ENCODE measurements at regions not wholly inside any gene's neighbourhood (a gene's known extent, or its start where the extent isn't known, plus 50 kb on each side); places are given as distances from the start of the nearest gene placed in this dataset.
A peak's percentile ranks its signal among the peaks of the same experiment; 100 is the strongest.

DNA sequence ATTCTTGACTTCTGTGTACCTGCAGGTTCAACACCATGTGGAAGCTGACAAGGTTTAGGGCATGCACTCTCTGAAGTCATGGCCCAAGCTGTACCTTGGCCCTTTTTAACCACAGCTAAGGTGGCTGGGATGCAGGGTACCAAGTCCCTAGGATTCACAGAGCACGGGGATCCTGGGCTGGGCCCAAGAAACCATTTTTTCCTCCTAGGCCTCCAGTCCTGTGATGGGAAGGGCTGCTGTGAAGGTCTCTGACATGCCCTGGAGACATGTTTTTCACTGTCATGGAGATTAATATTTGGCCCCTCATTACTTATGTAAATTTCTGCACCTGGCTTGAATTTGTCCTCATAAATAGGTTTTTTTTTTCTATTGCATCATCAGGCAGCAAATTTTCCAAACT lies 937.5 kb upstream of the ROBO1 start:
- Histone ChIP-seq H3K9ac (ENCODE audit: low read length) (no peak overlapping the region), H3K4me1 (ENCODE audit: low read length) (0 out of 2 replicates have a peak, but pooled peaks cover 2% of the 10 kb centered on the region), H3K9me3 (ENCODE audit: low read length) (no peaks in the 10 kb centered on the region; the same call in 1 of the 2 replicates), H3K9me2 (replicated peaks; ENCODE audit: insufficient read depth, low read length) (no peaks in the 10 kb centered on the region), H3K36me3 (ENCODE audit: insufficient read depth, low read length) (no peaks in the 10 kb centered on the region), H3K4me2 (ENCODE audit: low read depth, low read length, poor library complexity, severe bottlenecking) (no peak overlapping the region), H4K20me1 (ENCODE audit: insufficient read depth, low read depth, low read length) (no peaks in the 10 kb centered on the region), H3K27me3 (ENCODE audit: low read length) (no peaks in the 10 kb centered on the region), H2AFZ (ENCODE audit: low read length) (no peak overlapping the region), H3K79me2 (ENCODE audit: low read length) (no peaks in the 10 kb centered on the region), H3K27ac (ENCODE audit: low read length) (no peak overlapping the region), H3K4me3 (ENCODE audit: low read length) (no peak overlapping the region)
- DNase-seq = no peak

DNA sequence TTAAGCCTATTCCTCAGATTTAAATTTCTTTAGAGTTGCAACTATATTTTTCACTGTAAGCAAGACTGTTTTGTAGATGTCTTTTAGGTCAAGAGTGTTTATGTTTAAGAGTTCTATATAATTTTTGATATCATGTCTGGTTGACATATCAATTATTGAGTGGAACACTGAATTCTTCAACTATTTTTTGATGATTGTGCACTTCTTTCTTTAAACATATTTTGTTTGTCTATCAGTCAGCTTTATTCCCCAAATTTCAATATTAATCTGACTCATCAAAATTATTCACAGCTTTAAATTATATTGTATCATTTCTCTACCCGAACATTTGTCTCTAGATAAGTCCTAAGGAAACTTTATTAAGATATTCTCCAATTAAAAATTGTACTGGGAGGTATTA lies 933.6 kb upstream of the ROBO1 start:
- H3K9me2 ChIP-seq (replicated peaks; ENCODE audit: insufficient read depth, low read length) = no peaks in the 10 kb centered on the region
- H3K27me3 ChIP-seq (ENCODE audit: low read length) = no peaks in the 10 kb centered on the region
- H3K27ac ChIP-seq (ENCODE audit: low read length) = no peak overlapping the region
- no peak overlapping the region for H3K4me2 ChIP-seq (ENCODE audit: low read depth, low read length, poor library complexity, severe bottlenecking)
- no peaks in the 10 kb centered on the region for H3K4me1 ChIP-seq (ENCODE audit: low read length)
- no peak for DNase-seq
- no peaks in the 10 kb centered on the region for H3K36me3 ChIP-seq (ENCODE audit: insufficient read depth, low read length)
- no peaks in the 10 kb centered on the region for H3K79me2 ChIP-seq (ENCODE audit: low read length)
- no peak overlapping the region for H3K4me3 ChIP-seq (ENCODE audit: low read length)
- no peaks in the 10 kb centered on the region; the same call in 1 of the 2 replicates for H3K9me3 ChIP-seq (ENCODE audit: low read length)
- no peak overlapping the region for H2AFZ ChIP-seq (ENCODE audit: low read length)
- H4K20me1 ChIP-seq (ENCODE audit: insufficient read depth, low read depth, low read length) = no peaks in the 10 kb centered on the region
- no peak overlapping the region for H3K9ac ChIP-seq (ENCODE audit: low read length)

DNA sequence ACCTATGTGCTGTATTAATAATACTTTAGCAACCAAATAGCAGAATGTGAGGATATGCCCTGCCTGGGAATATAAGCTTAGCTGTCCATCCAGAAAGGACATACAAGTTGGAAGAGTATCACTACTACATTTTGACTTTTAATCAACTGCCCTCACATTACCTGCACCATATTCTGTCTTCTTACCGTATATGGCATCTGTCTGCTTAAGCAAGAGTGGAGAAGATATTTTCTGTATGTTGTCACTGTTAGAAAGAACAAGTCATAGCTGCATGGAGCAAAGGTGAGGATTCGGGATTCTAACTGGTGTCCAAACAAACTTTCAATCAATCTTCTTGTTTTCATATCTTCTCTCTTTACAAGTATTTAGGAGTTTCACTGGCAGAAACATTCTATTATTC lies 929.5 kb upstream of the ROBO1 start:
- Histone ChIP-seq H3K4me1 (ENCODE audit: low read length) (no peaks in the 10 kb centered on the region; the same call in 1 of the 2 replicates), H2AFZ (ENCODE audit: low read length) (no peak overlapping the region), H3K9ac (ENCODE audit: low read length) (no peak overlapping the region)

DNA sequence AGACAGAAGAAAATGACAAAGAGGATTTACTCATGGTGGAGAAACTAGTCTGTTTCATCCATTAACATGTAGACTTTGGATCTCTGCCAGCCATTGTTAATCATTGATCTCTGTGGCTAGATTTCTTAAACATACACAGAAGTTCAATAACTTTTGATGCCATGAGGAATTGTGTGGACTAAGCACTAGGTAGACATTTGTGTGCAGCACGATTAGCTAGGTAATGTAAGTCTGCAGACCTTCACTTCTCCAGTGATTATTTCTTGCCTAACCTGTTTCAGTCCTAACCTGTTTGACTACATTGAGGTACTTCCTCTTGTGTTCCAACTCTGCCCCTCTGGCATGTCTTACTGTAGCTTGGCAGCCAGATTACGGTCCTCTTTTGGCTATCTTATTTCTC lies 928.5 kb upstream of the ROBO1 start:
- Histone ChIP-seq H3K4me1 (ENCODE audit: low read length) (no peaks in the 10 kb centered on the region; the same call in 1 of the 2 replicates), H4K20me1 (ENCODE audit: insufficient read depth, low read depth, low read length) (no peaks in the 10 kb centered on the region), H3K4me3 (ENCODE audit: low read length) (no peak overlapping the region), H3K27ac (ENCODE audit: low read length) (no peak overlapping the region), H3K9me2 (replicated peaks; ENCODE audit: insufficient read depth, low read length) (no peaks in the 10 kb centered on the region), H3K27me3 (ENCODE audit: low read length) (no peaks in the 10 kb centered on the region), H3K36me3 (ENCODE audit: insufficient read depth, low read length) (no peaks in the 10 kb centered on the region), H3K79me2 (ENCODE audit: low read length) (no peaks in the 10 kb centered on the region), H3K4me2 (ENCODE audit: low read depth, low read length, poor library complexity, severe bottlenecking) (no peak overlapping the region), H3K9me3 (ENCODE audit: low read length) (no peaks in the 10 kb centered on the region), H2AFZ (ENCODE audit: low read length) (no peak overlapping the region), H3K9ac (ENCODE audit: low read length) (no peak overlapping the region)
- DNase-seq = no peak

More for the DNA sequence above, 929.5 kb upstream of the ROBO1 start:
- Histone ChIP-seq H3K27ac (ENCODE audit: low read length) (no peak overlapping the region), H3K4me3 (ENCODE audit: low read length) (no peak overlapping the region), H3K27me3 (ENCODE audit: low read length) (no peaks in the 10 kb centered on the region), H3K36me3 (ENCODE audit: insufficient read depth, low read length) (no peaks in the 10 kb centered on the region), H4K20me1 (ENCODE audit: insufficient read depth, low read depth, low read length) (no peaks in the 10 kb centered on the region), H3K4me2 (ENCODE audit: low read depth, low read length, poor library complexity, severe bottlenecking) (no peak overlapping the region), H3K9me3 (ENCODE audit: low read length) (no peaks in the 10 kb centered on the region), H3K79me2 (ENCODE audit: low read length) (no peaks in the 10 kb centered on the region), H3K9me2 (replicated peaks; ENCODE audit: insufficient read depth, low read length) (no peaks in the 10 kb centered on the region)
- DNase-seq = no peak

DNA sequence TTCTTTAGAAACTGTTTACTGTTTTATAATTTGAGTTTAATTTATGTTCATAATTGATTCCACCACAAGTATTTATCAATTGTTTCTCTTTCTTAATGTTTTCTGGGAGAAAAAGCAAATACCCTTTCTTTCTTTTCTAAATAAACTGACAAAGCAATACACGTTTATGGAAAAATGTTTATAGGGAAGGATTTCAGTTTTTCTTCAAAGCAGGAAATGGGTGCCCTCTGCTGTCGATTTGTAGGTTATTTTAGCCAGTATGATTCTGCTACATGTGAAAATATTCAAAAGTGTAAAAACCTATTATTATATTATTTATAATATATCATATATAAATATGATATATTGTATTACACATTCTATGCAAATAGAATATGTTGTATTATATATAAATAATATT lies 921.0 kb upstream of the ROBO1 start:
- Histone ChIP-seq H2AFZ (ENCODE audit: low read length) (no peak overlapping the region; the same call in 1 of the 2 replicates), H3K9me2 (replicated peaks; ENCODE audit: insufficient read depth, low read length) (no peaks in the 10 kb centered on the region), H4K20me1 (ENCODE audit: insufficient read depth, low read depth, low read length) (no peaks in the 10 kb centered on the region), H3K27me3 (ENCODE audit: low read length) (no peaks in the 10 kb centered on the region), H3K4me3 (ENCODE audit: low read length) (no peak overlapping the region), H3K79me2 (ENCODE audit: low read length) (no peaks in the 10 kb centered on the region), H3K9ac (ENCODE audit: low read length) (no peak overlapping the region), H3K4me1 (ENCODE audit: low read length) (peaks cover 8% of the 10 kb centered on the region), H3K36me3 (ENCODE audit: insufficient read depth, low read length) (no peaks in the 10 kb centered on the region), H3K4me2 (ENCODE audit: low read depth, low read length, poor library complexity, severe bottlenecking) (peak overlapping the region; percentile 48), H3K9me3 (ENCODE audit: low read length) (no peaks in the 10 kb centered on the region), H3K27ac (ENCODE audit: low read length) (peak overlapping the region; percentile 47; the same call in 1 of the 2 replicates)
- peak; percentile 65 for DNase-seq

DNA sequence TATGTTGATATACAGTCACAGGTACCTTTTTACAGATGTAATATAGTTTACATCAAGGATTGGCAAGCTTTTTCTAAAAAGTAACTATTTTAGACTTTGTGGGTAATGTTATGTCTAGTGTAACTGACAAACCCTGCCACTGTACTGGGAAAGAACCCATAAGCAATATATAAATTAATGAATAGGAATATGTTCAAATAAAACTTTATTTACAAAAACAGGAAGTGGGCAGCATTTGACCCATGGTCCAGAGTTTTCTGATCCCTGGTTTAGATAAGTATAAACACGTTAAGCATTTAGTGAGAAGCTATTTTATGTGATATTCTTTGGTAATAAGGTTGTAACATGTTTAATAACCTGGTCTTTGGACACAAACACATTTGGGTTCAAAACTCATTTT lies 915.2 kb upstream of the ROBO1 start:
- no peak overlapping the region for H3K27ac ChIP-seq (ENCODE audit: low read length)
- H2AFZ ChIP-seq (ENCODE audit: low read length) = no peak overlapping the region

DNA sequence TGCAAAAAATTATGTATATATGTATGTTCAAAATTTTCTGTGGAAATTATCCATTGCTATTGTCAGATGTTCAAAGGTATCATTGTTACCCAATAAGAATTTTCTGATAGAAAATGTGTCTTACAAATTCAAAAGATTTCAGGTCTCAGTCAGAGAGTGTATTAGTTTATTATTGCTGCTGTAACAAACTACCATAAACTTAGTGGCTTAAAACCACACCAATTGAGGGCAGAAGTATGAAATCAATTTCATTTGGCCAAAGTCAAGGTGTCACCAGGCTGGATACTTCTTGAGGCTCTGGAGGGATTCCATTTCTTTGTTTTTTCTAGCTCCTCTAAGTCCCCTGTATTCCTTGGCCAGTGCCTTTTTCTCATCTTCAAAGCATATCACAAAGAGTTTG lies 914.4 kb upstream of the ROBO1 start:
- H3K79me2 ChIP-seq (ENCODE audit: low read length) = no peaks in the 10 kb centered on the region
- no peak overlapping the region for H3K4me2 ChIP-seq (ENCODE audit: low read depth, low read length, poor library complexity, severe bottlenecking)
- no peak overlapping the region for H3K4me3 ChIP-seq (ENCODE audit: low read length)
- no peak overlapping the region for H2AFZ ChIP-seq (ENCODE audit: low read length)
- H3K36me3 ChIP-seq (ENCODE audit: insufficient read depth, low read length) = no peaks in the 10 kb centered on the region
- H3K27ac ChIP-seq (ENCODE audit: low read length) = no peak overlapping the region
- peaks cover 7% of the 10 kb centered on the region for H3K9me3 ChIP-seq (ENCODE audit: low read length)
- no peaks in the 10 kb centered on the region for H3K9me2 ChIP-seq (replicated peaks; ENCODE audit: insufficient read depth, low read length)
- H3K9ac ChIP-seq (ENCODE audit: low read length) = no peak overlapping the region
- H4K20me1 ChIP-seq (ENCODE audit: insufficient read depth, low read depth, low read length) = no peaks in the 10 kb centered on the region
- H3K27me3 ChIP-seq (ENCODE audit: low read length) = no peaks in the 10 kb centered on the region
- DNase-seq = no peak
- H3K4me1 ChIP-seq (ENCODE audit: low read length) = peaks cover 36% of the 10 kb centered on the region

More for the DNA sequence above, 915.2 kb upstream of the ROBO1 start:
- peaks cover 29% of the 10 kb centered on the region for H3K4me1 ChIP-seq (ENCODE audit: low read length)
- no peaks in the 10 kb centered on the region for H4K20me1 ChIP-seq (ENCODE audit: insufficient read depth, low read depth, low read length)
- H3K4me2 ChIP-seq (ENCODE audit: low read depth, low read length, poor library complexity, severe bottlenecking) = no peak overlapping the region
- peaks cover 7% of the 10 kb centered on the region for H3K9me3 ChIP-seq (ENCODE audit: low read length)
- no peaks in the 10 kb centered on the region for H3K79me2 ChIP-seq (ENCODE audit: low read length)
- no peak overlapping the region for H3K4me3 ChIP-seq (ENCODE audit: low read length)
- H3K9ac ChIP-seq (ENCODE audit: low read length) = no peak overlapping the region
- no peaks in the 10 kb centered on the region for H3K27me3 ChIP-seq (ENCODE audit: low read length)
- DNase-seq = no peak
- no peaks in the 10 kb centered on the region for H3K36me3 ChIP-seq (ENCODE audit: insufficient read depth, low read length)
- H3K9me2 ChIP-seq (replicated peaks; ENCODE audit: insufficient read depth, low read length) = no peaks in the 10 kb centered on the region

DNA sequence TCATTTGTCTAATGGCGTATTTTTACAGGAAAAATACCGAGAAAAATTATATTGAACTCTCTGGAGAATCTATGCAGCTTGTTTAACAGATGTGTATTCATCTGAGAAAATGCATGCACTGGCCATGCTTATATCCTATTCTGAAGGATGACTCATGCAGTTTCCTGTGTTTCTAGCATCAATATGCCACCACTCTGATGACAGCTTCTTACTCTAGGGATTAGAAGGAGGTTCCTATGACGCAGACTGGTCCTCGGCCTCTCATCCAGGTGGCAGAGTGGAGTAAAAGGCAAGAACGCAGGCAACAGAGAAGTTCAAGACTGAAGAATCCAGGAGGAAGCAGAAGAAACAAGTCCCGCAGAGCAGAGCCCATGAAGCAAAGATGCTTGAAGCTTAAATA lies 910.0 kb upstream of the ROBO1 start:
- Histone ChIP-seq H3K27ac (ENCODE audit: low read length) (peak overlapping the region; percentile 96), H3K36me3 (ENCODE audit: insufficient read depth, low read length) (no peaks in the 10 kb centered on the region), H3K4me2 (ENCODE audit: low read depth, low read length, poor library complexity, severe bottlenecking) (peak overlapping the region; percentile 82), H3K9me3 (ENCODE audit: low read length) (peaks cover 7% of the 10 kb centered on the region), H3K9me2 (replicated peaks; ENCODE audit: insufficient read depth, low read length) (no peaks in the 10 kb centered on the region), H3K27me3 (ENCODE audit: low read length) (no peaks in the 10 kb centered on the region), H3K4me1 (ENCODE audit: low read length) (peaks cover 81% of the 10 kb centered on the region), H3K4me3 (ENCODE audit: low read length) (peak overlapping the region; percentile 63), H3K9ac (ENCODE audit: low read length) (peak overlapping the region; percentile 66), H2AFZ (ENCODE audit: low read length) (no peak overlapping the region; the same call in 1 of the 2 replicates), H3K79me2 (ENCODE audit: low read length) (no peaks in the 10 kb centered on the region), H4K20me1 (ENCODE audit: insufficient read depth, low read depth, low read length) (no peaks in the 10 kb centered on the region)
- peak; percentile 94 for DNase-seq

DNA sequence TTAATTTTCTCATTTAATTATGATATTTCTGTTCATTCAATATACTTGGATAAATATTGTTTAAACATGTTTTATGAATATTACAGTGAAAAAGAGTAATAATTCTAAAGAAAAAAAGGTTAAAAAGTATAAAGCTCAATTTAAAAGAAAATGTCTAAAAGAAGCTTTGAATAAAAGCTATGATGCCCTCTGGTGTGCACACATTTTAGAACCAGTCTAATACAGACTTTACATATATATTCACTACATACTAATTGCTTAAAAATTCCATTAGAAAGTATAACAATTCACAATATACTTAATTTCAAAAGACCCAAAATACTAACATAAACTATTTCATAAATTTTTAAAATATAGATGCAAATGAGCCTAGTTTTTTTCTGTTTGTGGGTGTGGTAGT lies 909.1 kb upstream of the ROBO1 start:
- Histone ChIP-seq H3K27me3 (ENCODE audit: low read length) (no peaks in the 10 kb centered on the region), H3K36me3 (ENCODE audit: insufficient read depth, low read length) (no peaks in the 10 kb centered on the region), H3K27ac (ENCODE audit: low read length) (peak overlapping the region; percentile 96), H3K9me3 (ENCODE audit: low read length) (no peaks in the 10 kb centered on the region), H3K4me3 (ENCODE audit: low read length) (peak overlapping the region; percentile 63), H2AFZ (ENCODE audit: low read length) (no peak overlapping the region), H4K20me1 (ENCODE audit: insufficient read depth, low read depth, low read length) (no peaks in the 10 kb centered on the region), H3K79me2 (ENCODE audit: low read length) (no peaks in the 10 kb centered on the region), H3K4me2 (ENCODE audit: low read depth, low read length, poor library complexity, severe bottlenecking) (peak overlapping the region; percentile 82), H3K4me1 (ENCODE audit: low read length) (peaks cover 90% of the 10 kb centered on the region), H3K9ac (ENCODE audit: low read length) (peak overlapping the region; percentile 66), H3K9me2 (replicated peaks; ENCODE audit: insufficient read depth, low read length) (no peaks in the 10 kb centered on the region)
- no peak for DNase-seq
